ENCODE measurements at regions not wholly inside any gene's neighbourhood (a gene's known extent, or its start where the extent isn't known, plus 50 kb on each side); places are given as distances from the start of the nearest gene placed in this dataset.

- Mint-ChIP-seq H3K4me3 (no peak overlapping the region), H3K9me3 (no peaks in the 10 kb centered on the region), H3K27me3 (peaks cover 10% of the 10 kb centered on the region), H3K4me1 (no peaks in the 10 kb centered on the region), H3K27ac (no peak overlapping the region), H3K36me3 (no peaks in the 10 kb centered on the region)
These were observed 100.0 kb upstream of the DBX1 start for GRCh38 chr11:20260307-20260706.

GRCh38 chr11:20259506-20259905, 99.2 kb upstream of the DBX1 start:
- no peak overlapping the region for H3K27ac Mint-ChIP-seq
- H3K4me3 Mint-ChIP-seq, result no peak overlapping the region
- peaks cover 10% of the 10 kb centered on the region for H3K27me3 Mint-ChIP-seq
- H3K36me3 Mint-ChIP-seq, result no peaks in the 10 kb centered on the region
- no peaks in the 10 kb centered on the region for H3K4me1 Mint-ChIP-seq
- no peaks in the 10 kb centered on the region for H3K9me3 Mint-ChIP-seq

GRCh38 chr11:20258376-20258895, 98.2 kb upstream of the DBX1 start:
- H3K4me1 Mint-ChIP-seq, result no peaks in the 10 kb centered on the region
- H3K27me3 Mint-ChIP-seq, result peaks cover 13% of the 10 kb centered on the region
- no peaks in the 10 kb centered on the region for H3K9me3 Mint-ChIP-seq
- H3K4me3 Mint-ChIP-seq, result no peak overlapping the region
- H3K36me3 Mint-ChIP-seq, result no peaks in the 10 kb centered on the region
- H3K27ac Mint-ChIP-seq, result no peak overlapping the region

DNA sequence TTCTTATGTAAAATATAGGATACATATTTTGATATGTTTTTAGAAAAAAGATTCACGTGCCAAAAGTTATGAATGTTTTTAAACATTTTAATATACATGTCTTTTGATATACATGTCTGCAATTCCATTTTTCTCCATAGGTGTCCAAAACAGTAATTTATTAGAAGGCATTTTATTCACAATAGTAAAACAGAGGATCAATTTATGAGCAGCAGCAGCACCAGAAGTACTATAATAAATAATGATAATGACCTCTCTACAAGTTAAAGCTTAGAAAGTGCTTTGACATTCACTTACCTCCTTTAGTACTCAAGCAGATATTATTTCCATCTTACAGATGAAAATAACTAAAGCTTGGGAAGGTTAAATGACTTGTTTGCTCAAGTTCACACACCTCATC, 96.7 kb upstream of the DBX1 start:
- Mint-ChIP-seq H3K27ac (no peak overlapping the region), H3K4me3 (no peak overlapping the region), H3K36me3 (no peaks in the 10 kb centered on the region), H3K4me1 (no peaks in the 10 kb centered on the region), H3K27me3 (peaks cover 14% of the 10 kb centered on the region), H3K9me3 (no peaks in the 10 kb centered on the region)

DNA sequence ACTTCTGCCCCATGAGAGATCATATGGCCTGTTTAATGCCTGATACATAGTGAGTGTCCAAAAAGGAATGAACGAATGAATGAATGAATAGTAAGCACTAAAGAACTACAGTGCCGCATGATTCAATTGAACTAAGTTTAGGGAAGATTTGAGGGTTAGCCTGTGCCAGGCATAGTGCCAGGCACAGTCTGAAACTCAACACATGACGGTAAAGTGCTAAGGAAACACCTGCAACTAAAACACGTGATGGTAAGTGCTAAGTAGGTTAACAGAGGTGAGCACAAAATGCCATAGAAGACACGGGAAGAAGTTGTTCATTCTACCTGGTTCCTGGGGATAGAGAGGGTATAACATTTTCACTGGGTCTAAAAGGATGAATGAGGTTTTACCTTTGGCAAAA, 93.5 kb upstream of the DBX1 start:
- Mint-ChIP-seq H3K27ac (no peak overlapping the region), H3K4me1 (no peaks in the 10 kb centered on the region), H3K9me3 (no peaks in the 10 kb centered on the region), H3K27me3 (peaks cover 11% of the 10 kb centered on the region), H3K4me3 (no peak overlapping the region), H3K36me3 (no peaks in the 10 kb centered on the region)

DNA sequence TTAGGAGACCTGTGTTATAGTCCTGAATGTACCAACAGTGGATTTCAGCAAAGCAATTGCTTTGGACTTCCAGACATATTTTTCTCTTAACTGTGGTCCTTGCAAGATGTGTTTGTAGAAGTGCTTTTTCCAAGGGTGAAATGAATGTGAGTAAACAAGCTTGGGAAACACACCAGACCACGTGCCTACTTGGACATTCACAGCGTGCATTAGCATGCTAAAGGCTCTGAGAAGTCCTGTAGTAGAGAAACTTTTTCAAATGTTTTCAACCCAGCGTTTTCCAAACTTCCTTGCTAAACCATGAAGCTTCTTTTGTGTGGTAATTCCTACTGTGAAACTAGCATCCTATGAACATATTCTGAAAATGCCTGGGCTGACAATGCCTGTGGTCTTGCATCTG, 91.2 kb upstream of the DBX1 start:
- H3K4me1 Mint-ChIP-seq, result no peaks in the 10 kb centered on the region
- peaks cover 13% of the 10 kb centered on the region for H3K27me3 Mint-ChIP-seq
- H3K27ac Mint-ChIP-seq, result no peak overlapping the region
- no peak overlapping the region for H3K4me3 Mint-ChIP-seq
- no peaks in the 10 kb centered on the region for H3K36me3 Mint-ChIP-seq
- H3K9me3 Mint-ChIP-seq, result no peaks in the 10 kb centered on the region

- H3K9me3 Mint-ChIP-seq, result no peaks in the 10 kb centered on the region
- H3K4me1 Mint-ChIP-seq, result no peaks in the 10 kb centered on the region
- H3K27me3 Mint-ChIP-seq, result peaks cover 16% of the 10 kb centered on the region
- no peak overlapping the region for H3K4me3 Mint-ChIP-seq
- H3K36me3 Mint-ChIP-seq, result no peaks in the 10 kb centered on the region
- no peak overlapping the region for H3K27ac Mint-ChIP-seq
These were observed 90.5 kb upstream of the DBX1 start for GRCh38 chr11:20250644-20251247.

DNA sequence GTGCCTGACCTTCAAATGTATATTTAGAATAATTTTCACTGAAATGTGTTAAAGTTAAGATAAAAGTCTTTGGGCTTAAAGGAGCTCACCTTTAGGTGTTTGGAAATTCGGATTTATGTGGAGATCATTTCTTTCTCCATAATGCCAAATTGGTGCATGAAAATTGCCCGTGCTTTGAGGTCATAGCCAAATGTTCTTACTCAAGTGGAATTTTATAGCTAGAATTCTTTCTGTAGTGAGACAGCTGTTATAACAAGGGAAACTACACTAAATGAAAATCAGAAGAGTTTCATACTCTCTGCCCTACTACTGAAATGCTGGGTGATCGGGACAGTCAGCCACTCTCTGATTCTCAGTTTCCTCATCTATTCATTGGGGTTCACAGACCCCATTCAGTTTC, 89.5 kb upstream of the DBX1 start:
- no peaks in the 10 kb centered on the region for H3K4me1 Mint-ChIP-seq
- H3K27me3 Mint-ChIP-seq, result peaks cover 15% of the 10 kb centered on the region
- no peak overlapping the region for H3K4me3 Mint-ChIP-seq
- no peaks in the 10 kb centered on the region for H3K9me3 Mint-ChIP-seq
- H3K27ac Mint-ChIP-seq, result no peak overlapping the region
- H3K36me3 Mint-ChIP-seq, result no peaks in the 10 kb centered on the region

DNA sequence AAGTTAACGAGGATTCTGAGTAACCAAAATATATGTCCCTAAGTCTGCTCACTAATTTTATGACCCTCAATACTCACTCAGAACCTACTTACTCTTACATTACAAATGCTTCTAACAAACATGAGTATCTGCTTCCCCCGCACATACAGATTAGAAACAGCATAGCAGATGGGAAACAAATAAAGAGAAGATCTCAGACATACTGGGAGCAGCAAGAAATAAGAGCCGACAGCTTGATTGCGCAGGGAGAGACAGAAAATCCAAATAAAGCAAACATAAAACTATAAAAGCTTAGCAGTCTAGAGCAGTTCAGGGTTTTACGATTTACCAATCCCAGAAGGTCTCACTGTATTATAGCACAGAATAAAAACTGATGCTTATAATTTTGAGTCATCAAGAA, 89.1 kb upstream of the DBX1 start:
- no peak overlapping the region for H3K27ac Mint-ChIP-seq
- H3K27me3 Mint-ChIP-seq, result peaks cover 15% of the 10 kb centered on the region
- H3K36me3 Mint-ChIP-seq, result no peaks in the 10 kb centered on the region
- H3K9me3 Mint-ChIP-seq, result no peaks in the 10 kb centered on the region
- no peaks in the 10 kb centered on the region for H3K4me1 Mint-ChIP-seq
- no peak overlapping the region for H3K4me3 Mint-ChIP-seq

- Mint-ChIP-seq H3K9me3 (no peaks in the 10 kb centered on the region), H3K27me3 (peaks cover 13% of the 10 kb centered on the region), H3K4me3 (no peak overlapping the region), H3K4me1 (no peaks in the 10 kb centered on the region), H3K27ac (no peak overlapping the region), H3K36me3 (no peaks in the 10 kb centered on the region)
These were observed 88.6 kb upstream of the DBX1 start for GRCh38 chr11:20248871-20249270.

DNA sequence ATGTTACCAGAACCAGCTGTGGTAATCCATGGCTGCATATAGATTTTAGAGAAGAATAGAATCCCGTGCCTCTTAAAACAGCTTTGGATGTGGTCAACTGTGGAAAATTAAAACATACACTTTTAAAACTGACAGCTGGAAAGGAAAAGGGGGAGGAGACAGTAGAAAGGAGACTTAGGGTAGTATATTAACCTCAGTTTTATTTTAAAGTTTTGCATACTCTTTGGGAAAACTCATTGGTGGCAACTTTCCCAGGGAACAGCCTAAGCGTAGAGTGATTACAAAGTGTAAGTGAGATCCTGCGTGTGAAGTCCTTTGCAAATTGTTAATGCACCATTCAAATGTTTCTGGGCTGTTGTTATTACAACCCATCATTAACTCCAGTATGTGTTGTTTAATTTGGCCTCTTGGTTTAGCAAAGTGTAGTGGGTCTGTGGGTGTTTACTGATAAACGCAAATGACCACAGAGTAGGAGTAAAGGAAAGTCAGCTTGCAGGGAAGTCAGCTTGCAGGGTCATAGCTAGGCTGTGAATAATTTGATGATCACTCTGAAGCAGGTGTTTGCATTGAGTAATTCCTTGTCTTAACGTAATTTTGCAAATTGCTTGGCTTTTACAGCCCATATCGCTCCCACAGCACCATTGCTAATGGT, 88.0 kb upstream of the DBX1 start:
- H3K4me1 Mint-ChIP-seq, result no peaks in the 10 kb centered on the region
- peaks cover 11% of the 10 kb centered on the region for H3K27me3 Mint-ChIP-seq
- no peaks in the 10 kb centered on the region for H3K36me3 Mint-ChIP-seq
- H3K4me3 Mint-ChIP-seq, result no peak overlapping the region
- no peak overlapping the region for H3K27ac Mint-ChIP-seq
- no peaks in the 10 kb centered on the region for H3K9me3 Mint-ChIP-seq

DNA sequence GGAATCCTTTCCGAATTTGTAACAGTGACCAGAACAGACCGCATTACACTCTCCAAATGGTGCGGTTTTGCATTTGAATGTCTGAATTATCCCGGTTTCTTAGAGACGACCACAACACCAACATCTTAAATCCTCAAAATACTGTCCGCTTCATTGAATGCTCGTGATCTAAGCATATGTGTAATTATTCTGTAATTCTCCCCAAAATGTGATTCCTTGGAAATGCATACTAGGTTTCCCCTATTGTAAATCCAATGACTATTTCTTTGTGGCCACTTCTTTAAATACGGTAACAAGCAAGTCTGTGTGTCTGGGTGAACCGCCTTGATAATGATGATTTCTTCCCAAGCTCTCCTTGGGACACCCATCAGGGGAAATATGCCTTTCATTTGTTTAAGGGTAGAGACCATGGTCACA, 87.3 kb upstream of the DBX1 start:
- H3K27ac Mint-ChIP-seq, result no peak overlapping the region
- H3K36me3 Mint-ChIP-seq, result no peaks in the 10 kb centered on the region
- H3K4me3 Mint-ChIP-seq, result no peak overlapping the region
- H3K9me3 Mint-ChIP-seq, result no peaks in the 10 kb centered on the region
- H3K27me3 Mint-ChIP-seq, result peaks cover 13% of the 10 kb centered on the region
- no peaks in the 10 kb centered on the region for H3K4me1 Mint-ChIP-seq

DNA sequence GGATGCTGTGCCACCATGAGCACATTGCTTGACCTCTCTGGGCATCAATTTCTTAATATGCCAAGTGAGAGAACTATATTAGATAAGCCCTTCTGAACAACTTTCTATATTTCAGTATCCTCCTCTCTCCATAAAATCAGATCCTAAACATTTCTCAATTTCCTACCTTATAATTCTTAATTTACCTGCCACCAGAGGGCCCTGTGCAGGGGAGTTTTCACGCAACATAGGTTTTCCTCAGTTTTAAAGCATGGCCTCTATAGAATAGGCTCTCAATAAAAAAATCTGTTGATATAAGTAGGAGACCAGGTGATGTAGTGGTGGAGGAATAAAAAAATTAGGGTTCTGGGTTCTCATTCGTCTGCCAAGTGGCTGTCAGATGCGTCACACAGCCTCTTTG, 83.7 kb upstream of the DBX1 start:
- peaks cover 15% of the 10 kb centered on the region for H3K27me3 Mint-ChIP-seq
- H3K36me3 Mint-ChIP-seq, result peaks cover 2% of the 10 kb centered on the region
- H3K27ac Mint-ChIP-seq, result no peak overlapping the region
- H3K4me1 Mint-ChIP-seq, result no peaks in the 10 kb centered on the region
- no peak overlapping the region for H3K4me3 Mint-ChIP-seq
- H3K9me3 Mint-ChIP-seq, result peaks cover 6% of the 10 kb centered on the region

GRCh38 chr11:20238712-20239111, 78.4 kb upstream of the DBX1 start:
- Mint-ChIP-seq H3K27me3 (peaks cover 14% of the 10 kb centered on the region), H3K4me1 (no peaks in the 10 kb centered on the region)

GRCh38 chr11:20235164-20235563, 74.9 kb upstream of the DBX1 start:
- Mint-ChIP-seq H3K27me3 (peaks cover 6% of the 10 kb centered on the region), H3K4me1 (no peaks in the 10 kb centered on the region), H3K9me3 (peaks cover 27% of the 10 kb centered on the region), H3K27ac (no peak overlapping the region), H3K36me3 (no peaks in the 10 kb centered on the region), H3K4me3 (no peak overlapping the region)

More at GRCh38 chr11:20238712-20239111, 78.4 kb upstream of the DBX1 start:
- Mint-ChIP-seq H3K36me3 (peaks cover 2% of the 10 kb centered on the region), H3K9me3 (peaks cover 23% of the 10 kb centered on the region), H3K4me3 (no peak overlapping the region), H3K27ac (no peak overlapping the region)

DNA sequence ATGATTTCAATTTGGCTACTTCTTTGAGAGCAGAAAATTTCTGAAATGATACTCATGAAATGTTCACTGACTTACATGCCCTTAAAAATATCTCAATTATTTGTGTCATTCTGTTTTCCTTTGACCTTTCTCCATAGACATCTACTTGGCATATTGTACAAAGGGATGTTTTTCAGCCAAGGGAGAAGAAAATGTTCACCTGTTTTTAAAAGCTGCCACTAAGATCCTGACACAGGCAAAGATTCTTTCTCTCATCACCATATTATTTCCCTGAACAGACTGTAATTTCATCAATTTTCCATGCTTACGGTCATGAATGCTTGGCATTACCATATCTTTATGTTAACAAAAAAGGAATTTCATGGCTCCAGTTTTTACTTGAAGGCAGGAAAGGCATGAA, 67.4 kb upstream of the DBX1 start:
- Mint-ChIP-seq H3K27ac (no peak overlapping the region), H3K4me3 (no peak overlapping the region), H3K9me3 (peaks cover 34% of the 10 kb centered on the region), H3K27me3 (peaks cover 16% of the 10 kb centered on the region), H3K4me1 (no peaks in the 10 kb centered on the region), H3K36me3 (no peaks in the 10 kb centered on the region)

- Mint-ChIP-seq H3K36me3 (no peaks in the 10 kb centered on the region), H3K4me3 (no peak overlapping the region), H3K9me3 (peaks cover 34% of the 10 kb centered on the region), H3K4me1 (no peaks in the 10 kb centered on the region), H3K27ac (no peak overlapping the region), H3K27me3 (peaks cover 16% of the 10 kb centered on the region)
These were observed 66.7 kb upstream of the DBX1 start for GRCh38 chr11:20226933-20227332.
